ENCODE measurements at regions not wholly inside any gene's neighbourhood (a gene's known extent, or its start where the extent isn't known, plus 50 kb on each side); places are given as distances from the start of the nearest gene placed in this dataset.
"Not testable (repeated sequence)": the region's sequence is repeated elsewhere in the genome, so short reads cannot be mapped to it uniquely, and the experiment has no call there.

DNA sequence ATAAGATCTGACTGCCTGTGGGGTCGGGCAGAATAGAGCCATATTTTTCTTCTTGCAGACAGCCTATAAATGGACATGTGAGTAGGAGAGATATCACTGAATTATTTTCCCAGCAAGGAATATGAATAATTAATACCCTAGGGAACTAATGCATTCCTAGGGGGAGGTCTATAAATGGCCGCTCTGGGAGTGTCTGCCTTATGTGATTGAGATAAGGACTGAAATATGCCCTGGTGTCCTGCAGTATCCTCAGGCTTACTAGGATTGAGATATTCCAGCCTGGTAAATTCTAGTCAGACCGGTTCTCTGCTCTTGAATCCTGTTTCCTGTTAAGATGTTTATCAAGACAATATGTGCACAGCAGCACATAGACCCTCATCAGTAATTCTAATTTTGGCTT, 1399.4 kb downstream of the GATA3 start:
- not testable (repeated sequence) for DNase-seq

DNA sequence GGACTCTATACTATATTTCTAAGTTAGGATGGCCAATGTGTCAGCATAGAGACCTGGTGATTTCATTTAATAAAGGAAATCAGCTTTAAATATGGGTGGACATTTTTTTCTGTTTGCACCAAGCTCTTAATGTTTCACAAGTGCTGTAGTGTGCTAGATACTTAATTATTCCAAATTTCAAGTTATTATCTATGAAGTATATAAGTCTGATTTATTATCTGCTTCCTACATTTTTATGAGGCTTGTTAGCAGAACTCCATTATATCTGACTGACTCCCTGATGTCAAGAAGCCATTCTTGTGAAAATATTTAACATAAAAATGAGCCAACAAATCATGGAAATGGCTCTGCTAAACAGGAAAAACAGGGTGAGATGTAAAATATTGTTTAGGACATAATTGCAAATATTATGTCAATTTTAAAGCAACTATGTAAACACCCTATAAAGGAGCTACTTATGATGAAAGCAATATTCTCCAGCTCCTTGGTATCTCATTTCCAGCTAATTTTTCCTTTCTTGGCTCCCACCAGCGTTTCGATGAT, 1415.2 kb downstream of the GATA3 start:
- DNase-seq = no peak

DNA sequence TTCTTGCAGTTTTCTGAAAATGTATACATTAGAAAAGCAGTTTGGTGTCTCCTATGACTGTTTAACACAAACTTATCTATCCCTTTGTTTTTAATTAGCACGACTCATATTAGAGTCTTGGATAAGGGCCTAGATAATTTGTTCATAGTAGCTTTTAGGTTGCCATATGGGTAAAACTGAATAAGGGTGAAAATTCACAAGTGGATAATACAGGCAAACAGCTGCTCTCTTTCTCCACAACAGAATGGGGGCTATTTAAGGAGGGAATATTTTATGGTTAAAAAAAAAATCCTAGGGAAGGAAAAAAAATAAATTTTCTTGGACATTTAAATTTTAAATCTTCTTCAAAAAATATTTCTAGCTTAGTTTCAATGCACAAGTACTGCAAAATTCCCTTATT, 1416.1 kb downstream of the GATA3 start:
- DNase-seq = no peak

- no peak for DNase-seq
Measured at GRCh38 chr10:9501944-9502343, 1447.5 kb downstream of the GATA3 start.

DNA sequence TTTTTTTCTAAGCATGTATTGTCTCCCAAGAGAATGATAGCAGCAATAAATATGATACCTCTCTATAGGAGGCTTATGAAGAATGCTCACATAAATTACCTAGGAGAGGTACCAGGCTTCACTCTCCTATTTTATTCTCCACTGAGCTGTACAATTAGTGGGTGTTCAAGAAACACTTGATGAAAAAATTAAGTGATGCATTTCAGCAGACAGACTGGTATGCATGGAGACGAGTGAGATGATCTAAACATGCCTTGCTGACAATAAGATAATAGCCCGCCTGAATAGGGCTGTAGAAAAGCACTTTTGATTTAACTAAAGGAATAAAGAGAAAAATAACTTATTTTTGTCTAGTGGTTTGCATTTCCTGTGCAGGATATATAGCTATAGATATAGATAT, 1449.7 kb downstream of the GATA3 start:
- DNase-seq = no peak

DNA sequence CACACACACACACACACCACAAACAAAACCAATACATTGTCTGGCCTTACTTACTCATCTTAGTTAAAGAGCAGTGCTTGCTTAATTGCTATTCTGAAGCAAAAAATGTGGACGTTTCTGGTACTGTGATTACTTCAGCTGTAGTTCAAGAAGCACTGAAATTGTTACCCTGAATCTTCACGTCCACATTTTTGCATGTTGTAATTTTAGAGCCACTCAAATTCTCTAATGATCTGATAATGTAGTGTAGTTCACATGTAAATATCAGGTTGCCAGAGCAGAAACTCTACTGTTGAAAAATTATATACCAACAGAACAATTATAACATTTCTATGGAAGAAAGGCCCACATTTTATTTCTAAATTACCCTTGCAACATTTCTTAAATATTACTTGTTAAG, 1451.1 kb downstream of the GATA3 start:
- no peak for DNase-seq

- DNase-seq = no peak
Measured at GRCh38 chr10:9508606-9509005, 1454.1 kb downstream of the GATA3 start.

DNA sequence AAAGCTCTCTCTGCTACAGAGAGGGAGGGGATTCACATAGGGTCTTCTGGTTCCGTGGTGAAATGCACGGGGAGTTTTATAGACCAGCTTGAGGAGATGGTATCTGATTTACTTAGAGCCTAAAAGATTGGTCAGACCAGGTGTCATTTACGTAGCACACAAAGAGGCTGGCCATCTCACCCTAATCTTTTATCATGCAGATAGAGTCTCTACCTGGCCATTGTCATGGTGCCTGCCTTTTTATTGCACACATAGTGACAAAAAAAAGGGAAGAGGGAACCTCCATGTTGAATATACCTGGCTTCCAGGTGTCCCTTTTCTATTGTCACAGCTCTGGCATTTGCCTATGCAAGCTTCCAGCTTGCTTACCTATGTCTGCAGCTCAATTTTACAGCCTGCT, 1456.1 kb downstream of the GATA3 start:
- DNase-seq = no peak

GRCh38 chr10:9515922-9516321, 1461.4 kb downstream of the GATA3 start:
- no peak for DNase-seq

- DNase-seq = no peak
Measured at GRCh38 chr10:9535744-9536143, 1481.3 kb downstream of the GATA3 start.

DNA sequence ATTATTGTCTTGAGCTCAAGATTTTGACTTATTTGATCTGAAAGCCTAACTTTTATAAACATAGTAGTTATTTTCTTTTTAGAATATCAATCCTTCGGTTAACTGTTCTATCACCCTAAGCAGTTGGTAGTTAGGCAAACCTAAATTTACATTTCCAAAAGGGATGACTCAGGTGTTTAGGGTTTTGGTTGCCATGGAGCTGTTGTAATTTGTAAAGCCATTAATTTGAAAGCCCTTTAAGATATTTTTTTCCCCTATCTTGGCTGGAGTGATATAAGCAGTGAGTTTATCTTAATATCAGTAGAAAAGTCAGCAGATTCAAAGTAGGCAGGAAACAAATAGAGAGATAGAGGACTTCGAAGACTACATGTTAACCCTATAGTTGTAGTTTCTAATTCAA, 1472.6 kb upstream of the CELF2 start:
- DNase-seq = no peak

DNA sequence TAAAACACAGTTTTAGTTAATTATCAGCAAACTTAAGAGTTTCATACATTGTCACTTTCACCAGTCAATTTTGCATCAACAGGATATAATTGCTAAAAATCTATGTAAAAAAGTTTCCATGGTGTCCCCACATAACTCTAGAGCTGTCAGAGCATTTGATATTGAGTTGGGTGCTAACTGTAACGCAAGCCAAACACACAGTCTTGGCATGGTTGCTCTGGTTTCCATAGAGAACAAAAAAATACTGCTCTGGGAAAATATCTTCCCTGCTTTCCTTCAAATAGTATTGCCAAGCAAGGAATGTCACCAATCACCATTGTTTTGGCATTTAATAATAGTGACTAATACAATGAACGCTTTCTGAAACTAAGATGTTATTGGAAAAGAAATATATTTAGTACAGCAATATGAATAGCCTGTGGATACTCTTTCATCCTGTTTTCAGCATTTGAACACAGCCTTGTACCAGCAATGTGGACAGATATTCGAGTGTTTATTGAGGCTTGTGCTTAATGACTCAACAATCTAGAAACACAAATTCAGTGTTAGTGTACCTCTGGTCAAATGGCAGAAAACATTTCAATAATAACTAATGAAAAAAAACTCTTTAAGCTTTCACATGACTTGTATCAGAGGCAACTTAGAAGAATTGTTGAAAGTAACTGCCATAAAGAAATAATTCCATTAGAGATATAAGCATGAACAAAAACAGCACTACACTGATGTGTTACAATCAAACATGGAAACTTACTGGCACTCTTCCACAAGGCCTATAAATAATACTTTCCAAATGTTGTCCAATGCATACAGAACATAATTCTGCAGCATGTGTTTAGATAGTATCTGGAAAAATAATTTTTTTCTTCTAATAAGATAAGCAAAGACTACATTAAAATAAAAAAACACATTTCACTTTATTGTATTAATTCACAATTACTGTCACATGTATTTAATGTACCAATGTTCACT, 1469.5 kb upstream of the CELF2 start:
- DNase-seq = no peak

- DNase-seq = no peak
Measured at GRCh38 chr10:9550810-9551209, 1466.9 kb upstream of the CELF2 start.

GRCh38 chr10:9554321-9554720, 1463.4 kb upstream of the CELF2 start:
- DNase-seq = no peak

- DNase-seq = no peak
Measured at GRCh38 chr10:9560976-9561375, 1456.7 kb upstream of the CELF2 start.

DNA sequence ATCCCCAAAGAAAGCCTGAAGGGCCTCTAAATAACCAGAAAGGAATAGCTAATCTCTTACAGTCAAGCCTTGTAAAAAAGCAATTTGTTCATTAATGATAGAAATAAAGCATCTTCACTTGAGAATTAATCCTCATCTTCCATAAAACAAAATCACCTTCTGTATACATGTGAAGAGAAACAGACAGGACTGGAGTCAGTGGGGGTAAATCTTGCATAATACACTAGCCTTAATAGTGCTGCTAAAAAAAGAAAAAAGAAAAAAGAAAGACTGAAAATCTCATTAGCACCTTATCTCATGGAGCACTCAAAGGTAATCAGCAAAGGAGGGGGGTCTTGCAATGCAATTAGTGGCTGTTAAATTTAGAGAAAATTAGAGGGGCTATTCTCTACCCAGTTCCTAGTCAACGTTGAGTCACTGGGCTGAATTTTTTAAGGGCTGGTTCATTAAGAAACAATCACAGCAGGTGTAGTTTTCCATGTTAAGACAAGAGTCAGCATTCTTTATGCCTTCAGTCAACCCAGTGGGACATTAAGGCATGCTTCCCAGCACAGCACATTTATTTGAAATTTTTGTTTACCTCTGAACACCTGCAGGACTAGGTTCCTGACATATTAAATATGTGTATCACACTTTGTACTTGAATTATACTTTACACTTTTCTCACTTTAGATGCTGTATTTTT, 1455.7 kb upstream of the CELF2 start:
- no peak for DNase-seq

DNA sequence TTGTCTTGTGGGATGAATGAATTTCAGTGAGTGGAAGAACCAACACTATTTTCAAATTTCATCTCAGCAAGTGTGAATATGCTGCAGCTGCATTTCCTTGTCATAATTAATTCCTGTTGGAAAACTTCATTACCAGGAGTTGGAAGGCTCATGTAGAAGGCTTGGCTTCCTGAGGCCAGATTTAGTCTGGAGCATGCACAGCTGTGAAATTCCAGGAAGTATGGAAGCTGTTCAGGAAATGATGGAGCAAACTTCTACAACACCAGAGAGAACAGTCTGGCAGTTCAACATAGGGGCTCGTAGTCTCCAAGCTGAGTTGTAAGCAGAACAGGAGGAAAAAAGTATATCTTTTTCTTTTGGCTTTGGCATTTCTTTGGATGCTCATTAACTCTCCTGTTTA, 1439.9 kb upstream of the CELF2 start:
- no peak for DNase-seq

DNA sequence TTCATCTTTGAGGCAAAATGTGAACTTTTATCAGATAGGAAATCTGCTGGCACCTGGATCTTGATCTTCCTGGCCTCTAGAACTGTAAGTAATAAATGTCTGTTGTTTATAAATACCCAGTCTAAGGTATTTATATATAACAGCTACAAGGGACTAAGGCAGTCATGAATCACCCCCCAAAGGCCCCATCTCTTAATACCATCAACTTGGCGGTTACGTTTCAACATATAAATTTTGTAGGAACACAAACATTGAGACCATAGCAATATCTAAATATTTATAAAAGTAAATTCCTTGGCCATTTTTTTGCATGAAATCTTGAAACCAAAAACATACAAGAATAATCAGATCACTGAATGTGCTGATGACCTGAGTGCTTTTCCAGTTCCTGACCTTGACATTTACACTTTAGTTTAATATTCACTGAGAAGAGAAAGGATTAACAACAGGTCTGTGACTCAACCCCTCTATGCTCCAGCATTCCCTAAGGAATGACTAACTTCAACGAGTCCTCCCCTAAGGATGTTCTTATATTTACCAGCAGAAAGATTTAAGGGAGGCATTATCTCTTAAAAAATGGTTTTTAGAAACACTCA, 1438.5 kb upstream of the CELF2 start:
- no peak for DNase-seq

- not testable (repeated sequence) for DNase-seq
Measured at GRCh38 chr10:9582803-9583202, 1434.9 kb upstream of the CELF2 start.

GRCh38 chr10:9596368-9596920, 1421.2 kb upstream of the CELF2 start:
- no peak for DNase-seq

GRCh38 chr10:9602998-9603397, 1414.7 kb upstream of the CELF2 start:
- no peak for DNase-seq

DNA sequence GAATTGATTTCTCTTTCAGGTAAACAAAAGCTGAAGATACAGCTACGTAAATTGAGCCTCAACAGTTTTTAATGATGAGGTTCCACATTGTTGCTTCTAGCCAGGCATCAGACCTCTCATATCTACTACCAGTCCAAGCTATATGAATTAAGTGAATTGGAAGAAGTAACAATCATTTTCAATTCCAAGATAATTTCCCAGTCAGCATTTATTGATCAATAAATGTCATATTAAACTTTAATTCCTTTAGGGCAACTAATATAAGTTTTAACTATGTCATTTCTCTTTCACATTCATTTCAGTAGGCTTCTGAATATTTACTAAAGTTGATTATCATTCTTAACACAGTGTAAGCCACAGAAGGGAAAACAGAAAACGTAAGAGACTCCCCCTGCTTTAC, 1413.7 kb upstream of the CELF2 start:
- no peak for DNase-seq

DNA sequence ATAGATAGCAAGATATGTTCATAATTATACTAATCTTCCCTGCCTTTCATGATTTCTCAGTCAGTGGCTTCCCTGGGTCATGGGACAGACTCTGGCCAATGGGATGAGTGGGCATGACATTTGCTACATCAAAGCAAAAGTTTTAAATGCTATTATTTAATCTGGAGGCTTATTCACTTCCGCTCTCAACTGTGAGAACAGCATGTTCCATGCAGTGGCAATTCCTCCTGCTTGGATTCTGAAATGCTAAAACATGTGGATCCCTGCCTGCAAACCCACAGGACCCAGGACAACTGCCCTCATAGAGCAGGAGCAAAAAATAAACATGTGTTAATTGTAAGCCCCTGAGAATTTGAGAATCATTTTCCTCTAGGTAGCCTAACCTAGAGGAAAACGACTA, 1412.4 kb upstream of the CELF2 start:
- no peak for DNase-seq

Data from CD4-positive, alpha-beta T cell treated with Interleukin-17A for 1 hour (primary cell).